ENCODE measurements at regions not wholly inside any gene's neighbourhood (a gene's known extent, or its start where the extent isn't known, plus 50 kb on each side); places are given as distances from the start of the nearest gene placed in this dataset.

DNA sequence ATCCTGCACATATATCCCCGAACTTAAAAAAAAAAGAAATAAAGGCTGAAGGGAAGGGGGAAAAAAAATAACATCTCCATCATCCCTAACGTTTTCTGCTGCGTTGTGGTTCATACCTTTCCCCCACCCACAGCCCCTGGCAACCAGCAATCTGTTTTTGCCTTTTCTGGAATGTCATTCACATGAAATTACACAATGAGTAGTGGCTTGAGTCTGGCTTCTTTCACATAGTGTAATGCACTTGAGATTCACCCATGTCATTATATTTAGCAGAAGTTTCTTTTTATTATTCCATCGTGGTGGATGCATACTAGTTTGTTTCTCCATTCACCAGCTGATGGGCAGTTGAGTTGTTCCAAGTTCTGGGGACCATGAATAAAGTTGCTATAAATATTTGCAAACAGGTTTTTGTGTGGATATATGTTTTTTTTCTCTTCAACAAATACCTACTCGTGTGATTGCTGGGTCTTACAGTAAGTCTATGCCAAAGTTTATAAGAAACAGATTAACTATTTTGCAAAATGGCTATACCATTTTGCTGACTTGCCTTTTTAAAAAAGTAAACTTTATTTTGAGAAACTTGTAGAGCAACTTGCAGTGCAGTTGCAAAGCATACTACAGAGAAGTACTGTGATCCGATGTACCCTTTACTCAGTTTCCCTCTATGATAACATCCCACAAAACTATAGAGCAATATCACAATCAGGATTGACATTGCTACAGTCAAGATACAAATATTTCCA is 322.5 kb downstream of the LPIN1 start:
- no peak overlapping the region for H3K4me3 ChIP-seq
- no peak overlapping the region for H3K27ac ChIP-seq

DNA sequence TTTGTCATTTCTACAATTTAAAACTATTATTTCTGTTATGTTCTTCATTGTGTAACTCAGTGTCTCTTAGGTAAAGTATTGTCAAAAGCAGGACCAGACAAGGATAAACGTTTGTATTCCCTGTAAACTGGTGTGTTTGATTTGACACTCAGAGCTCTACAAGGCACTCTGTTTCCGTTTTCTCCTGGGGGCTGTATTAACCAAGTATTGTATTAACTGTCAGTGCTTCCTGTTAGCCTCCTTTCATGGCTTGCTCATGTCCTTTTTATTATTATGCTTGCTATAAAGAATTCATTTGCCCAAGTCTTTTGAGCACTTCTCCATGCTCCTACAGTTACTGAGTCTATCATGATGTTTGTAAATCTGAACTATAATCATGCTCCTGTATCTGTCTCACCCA is 323.7 kb downstream of the LPIN1 start:
- H3K4me3 ChIP-seq: no peak overlapping the region

DNA sequence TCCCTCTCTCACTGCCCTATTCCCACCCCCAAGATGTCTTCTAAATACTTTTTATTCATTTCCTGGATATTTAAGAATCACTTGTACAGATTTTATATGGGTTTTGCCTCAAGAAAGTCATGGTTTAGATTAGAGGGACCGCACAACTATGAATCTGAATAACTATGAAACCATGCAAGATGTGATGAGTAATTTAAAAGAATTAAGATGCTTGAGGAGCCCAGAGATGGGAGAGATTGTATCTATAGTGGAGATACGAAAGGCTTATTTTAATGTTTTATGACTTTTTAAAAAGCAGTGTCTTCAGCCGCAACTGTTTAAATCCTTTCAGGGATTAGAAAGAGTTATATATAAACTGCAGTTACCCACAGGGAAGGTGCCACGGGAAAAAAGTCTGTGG is 324.1 kb downstream of the LPIN1 start:
- Histone ChIP-seq H3K4me3 (no peak overlapping the region), H3K27ac (no peak overlapping the region)

More for the DNA sequence above, 323.7 kb downstream of the LPIN1 start:
- H3K27ac ChIP-seq: no peak overlapping the region

DNA sequence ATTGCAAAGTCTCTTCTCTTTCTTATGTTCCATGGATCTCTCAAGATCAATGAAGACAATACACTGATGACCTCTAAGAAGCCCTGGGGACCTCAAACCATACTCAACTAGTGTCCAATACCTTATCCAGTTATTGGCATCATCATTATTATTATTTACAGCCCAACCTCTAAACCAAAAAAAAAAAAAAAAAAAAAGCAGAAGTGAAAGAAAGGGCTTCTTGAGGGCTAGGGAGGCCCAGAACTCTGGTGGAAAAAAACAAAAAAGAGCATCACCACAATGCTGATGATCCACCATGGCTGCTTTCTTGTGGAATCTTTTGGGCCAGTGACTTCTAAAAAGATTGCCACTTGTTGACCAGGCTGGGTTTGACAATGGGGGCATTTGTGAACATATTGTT is 324.9 kb downstream of the LPIN1 start:
- H3K4me3 ChIP-seq: no peak overlapping the region
- H3K27ac ChIP-seq: no peak overlapping the region

DNA sequence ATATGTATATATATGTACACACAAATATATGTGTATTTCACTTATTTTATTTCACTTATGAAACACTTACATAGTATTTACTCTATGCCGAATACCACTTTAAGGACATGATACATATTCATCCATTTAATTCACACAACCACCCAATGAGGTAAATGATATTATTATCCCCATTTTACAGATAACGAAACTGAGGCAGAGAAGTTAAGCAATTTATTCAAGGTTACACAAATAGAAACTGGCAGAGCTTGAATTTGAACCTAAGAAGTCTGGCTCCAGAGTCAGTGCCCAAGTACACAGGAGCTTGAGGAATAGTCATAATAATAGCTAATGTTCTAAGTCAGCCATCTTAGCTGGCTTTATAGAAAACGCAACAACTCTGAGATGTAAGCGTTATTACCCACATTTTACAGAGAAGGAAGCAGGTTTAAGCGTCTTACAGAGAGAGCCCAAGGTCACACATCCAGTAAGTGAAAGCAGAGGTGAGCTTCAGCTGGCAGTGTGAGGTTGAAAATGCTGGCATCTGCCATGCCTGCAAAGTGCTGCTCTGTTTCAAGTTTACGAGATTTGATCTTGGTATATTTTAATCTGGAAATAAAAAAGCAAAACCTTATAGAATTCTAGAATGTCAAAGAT is 326.9 kb downstream of the LPIN1 start:
- Histone ChIP-seq H3K27ac (no peak overlapping the region), H3K4me3 (no peak overlapping the region)

DNA sequence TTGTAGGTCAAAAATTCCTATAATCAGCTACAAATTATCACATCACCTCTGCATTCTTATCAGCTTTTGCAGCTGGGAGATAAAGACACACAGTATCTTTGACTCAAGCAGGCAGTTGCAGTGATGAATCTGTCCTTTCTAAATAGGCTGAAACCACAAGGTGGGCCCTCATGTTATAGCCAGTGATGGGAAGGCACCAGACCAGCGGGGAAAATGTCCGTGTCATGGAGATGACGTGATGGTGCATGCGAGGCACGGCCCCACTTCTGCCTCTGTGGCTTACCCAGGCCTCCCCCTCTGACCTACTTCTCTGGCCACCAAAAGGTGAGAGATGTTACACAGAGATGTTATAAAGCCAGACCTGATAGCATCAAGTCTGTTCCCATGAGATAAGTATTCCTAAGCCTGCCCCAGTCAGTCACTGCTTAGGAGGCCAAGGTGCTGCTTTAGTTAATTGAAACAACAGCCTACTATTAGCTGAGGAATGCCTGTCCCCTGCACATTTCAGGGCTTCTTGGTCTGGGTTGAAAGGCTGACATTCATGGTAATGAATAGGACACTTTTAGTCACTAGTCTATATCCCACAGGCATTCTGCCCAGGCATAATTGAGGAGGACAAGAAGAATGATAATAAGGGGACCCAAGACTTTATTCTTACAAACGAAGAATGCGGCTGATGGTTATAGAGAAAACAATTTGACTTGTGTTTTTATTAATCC is 327.9 kb downstream of the LPIN1 start:
- no peak overlapping the region for H3K27ac ChIP-seq
- H3K4me3 ChIP-seq: no peak overlapping the region

DNA sequence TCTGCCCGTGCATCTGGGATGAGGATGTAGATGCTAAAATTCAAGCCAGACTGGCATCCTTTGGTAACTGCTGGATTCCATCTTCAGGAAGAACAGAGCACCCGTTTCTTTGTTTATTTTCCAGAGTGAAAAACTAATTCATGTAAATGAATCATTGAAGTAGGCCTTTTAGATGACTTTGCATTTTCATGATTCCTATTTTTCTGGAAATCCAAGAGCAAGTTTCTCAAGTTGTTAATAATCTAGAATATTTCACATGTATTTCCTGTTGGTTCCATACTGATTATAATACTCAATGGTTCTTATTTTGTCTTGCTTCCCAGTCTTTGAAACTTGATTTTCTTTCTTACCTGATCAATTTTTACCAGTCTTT is 328.4 kb downstream of the LPIN1 start:
- no peak overlapping the region for H3K27ac ChIP-seq

DNA sequence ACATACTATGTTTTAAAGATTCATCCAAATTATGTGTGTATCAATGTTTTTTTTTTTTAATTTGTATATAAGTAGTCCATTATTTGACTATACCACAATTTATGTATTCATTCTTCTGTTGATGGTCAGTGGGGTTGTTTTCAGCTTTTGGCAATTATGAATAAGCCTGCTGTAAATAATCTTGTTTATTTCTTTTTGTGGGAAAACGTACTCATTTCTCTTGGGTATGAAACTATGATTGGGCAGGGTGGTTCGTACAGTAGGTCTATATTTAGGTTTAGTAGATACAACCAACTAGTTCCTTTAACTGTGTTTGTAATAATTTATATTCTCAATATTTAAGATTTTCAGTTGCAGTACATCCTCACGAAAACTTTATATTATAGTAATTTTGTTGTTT is 329.2 kb downstream of the LPIN1 start:
- Histone ChIP-seq H3K27ac (no peak overlapping the region), H3K4me3 (no peak overlapping the region)

More for the DNA sequence above, 328.4 kb downstream of the LPIN1 start:
- H3K4me3 ChIP-seq: no peak overlapping the region

DNA sequence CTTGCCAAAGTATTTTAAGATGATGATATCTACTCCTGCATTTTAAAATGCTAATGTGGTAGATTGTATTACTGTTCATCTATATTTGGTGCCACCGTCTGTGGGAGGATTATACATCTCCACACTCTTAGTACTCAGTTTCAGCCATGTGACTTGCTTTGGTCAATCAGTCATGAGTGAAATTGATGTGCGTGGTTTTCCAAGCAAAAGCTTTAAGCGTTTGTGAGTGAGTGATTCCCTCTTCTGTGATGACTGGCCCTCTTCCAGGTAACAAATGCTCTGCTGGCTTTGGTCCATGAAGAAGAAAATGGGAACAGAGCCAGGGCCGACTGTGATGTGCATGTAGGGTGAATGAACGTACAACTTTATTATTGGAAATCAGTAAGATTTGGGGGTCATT is 330.4 kb downstream of the LPIN1 start:
- no peak overlapping the region for H3K27ac ChIP-seq
- H3K4me3 ChIP-seq: no peak overlapping the region

DNA sequence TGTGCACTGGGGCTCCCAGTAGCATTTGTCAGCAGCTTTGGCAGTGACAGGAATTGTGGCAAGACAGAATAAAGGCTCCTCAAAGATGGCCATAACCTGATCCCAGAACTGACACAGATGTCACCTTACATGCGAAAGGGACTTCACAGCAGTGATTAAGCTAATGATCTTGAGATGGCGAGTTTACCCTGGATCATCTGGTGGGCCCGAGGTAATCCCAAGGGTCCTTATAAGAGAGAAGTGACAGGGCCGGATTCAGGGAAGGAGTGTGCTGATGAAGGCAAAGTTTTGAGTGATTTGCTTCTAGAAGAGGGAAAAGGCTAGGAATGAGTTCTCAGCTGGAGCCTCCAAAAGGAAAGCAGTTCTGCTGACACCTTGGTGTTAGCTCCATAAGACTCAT is 333.9 kb downstream of the LPIN1 start:
- no peak overlapping the region for H3K27ac ChIP-seq
- H3K4me3 ChIP-seq: no peak overlapping the region

DNA sequence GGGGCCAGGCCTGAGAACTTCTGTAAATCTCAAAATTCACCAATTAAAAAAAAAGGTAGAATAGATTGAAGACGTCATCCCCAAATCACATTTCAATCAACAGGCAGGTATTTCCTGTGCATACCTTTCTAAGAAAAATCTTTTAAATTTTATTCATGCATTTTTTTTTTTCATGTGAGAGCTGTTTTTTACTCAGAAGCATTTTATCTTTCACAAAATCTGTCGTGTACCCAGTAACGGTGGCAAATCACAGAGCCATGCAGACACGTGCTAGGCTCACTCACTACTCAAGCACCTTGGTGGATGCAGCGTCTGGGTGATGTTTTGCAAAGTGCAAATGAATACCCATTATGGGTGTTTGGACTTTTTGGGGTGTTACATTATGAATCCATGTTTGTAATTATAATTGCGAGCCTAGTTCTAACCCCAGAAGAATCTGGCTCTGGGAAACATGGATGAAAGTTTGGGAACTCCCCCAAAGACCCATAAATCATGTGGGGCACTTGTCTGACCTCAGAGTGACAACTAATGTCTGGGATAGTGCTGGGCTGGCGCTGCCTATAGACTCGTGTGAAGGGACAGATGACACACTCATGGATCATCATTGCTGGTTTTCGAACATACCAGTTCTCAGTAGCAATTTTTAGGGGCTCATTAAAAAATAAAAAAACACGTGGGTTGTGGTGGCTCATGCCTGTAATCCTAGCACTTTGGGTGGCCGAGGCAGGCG is 335.2 kb downstream of the LPIN1 start:
- no peak overlapping the region for H3K4me3 ChIP-seq

DNA sequence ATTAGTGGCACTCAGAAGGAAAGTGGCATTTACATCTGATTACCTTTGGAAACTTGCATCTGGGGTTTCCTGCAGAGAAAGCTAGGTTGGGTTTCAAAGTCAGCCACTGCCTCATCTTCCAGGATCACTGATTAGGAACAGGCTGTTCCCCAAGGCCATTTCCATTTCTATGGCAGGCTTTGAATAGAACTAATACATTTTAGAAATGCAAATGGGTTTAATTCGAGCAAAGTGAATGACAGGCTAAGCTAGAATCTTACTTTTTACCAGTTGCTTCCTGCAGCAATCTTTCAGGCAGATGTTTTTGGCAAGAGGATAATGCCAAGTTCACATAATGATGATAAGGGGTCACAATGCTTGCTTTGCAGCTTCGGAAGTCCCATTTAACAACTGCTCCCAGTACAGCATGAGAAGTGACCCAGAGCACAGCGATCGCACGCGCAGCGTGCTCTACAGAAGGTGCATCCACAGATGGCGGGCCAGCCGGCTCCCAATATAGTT is 336.7 kb downstream of the LPIN1 start:
- H3K27ac ChIP-seq: no peak overlapping the region
- no peak overlapping the region for H3K4me3 ChIP-seq

More for the DNA sequence above, 335.2 kb downstream of the LPIN1 start:
- H3K27ac ChIP-seq: no peak overlapping the region

DNA sequence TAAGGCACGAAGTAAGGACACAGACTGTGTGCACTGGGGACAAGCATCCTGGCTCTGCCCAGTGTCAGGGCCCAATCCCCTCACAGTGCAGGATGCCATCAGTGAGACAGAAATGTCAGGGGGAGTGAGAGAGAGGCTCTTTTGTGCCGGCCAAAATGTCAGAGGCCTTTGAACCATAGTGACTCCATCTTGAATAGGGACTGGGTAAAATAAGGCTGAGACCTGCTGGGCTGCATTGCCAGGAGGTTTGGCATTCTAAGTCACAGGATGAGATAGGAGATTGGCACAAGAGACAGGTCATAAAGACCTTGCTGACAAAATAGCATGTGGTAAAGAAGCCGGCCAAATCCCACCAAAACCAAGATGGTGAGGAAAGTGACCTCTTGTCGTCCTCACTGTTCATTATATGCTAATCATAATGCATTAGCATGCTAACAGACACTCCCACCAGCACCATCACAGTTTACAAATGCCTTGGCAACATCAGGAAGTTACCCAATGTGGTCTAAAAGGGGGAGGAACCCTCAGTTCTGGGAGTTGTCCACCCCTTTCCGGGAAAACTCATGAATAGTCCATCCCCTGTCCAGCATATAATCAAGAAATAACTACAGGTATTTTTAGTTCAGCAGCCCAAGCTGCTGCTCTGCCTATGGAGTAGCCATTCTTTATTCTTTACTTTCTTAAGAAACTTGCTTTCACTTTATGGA is 337.4 kb downstream of the LPIN1 start:
- Histone ChIP-seq H3K27ac (no peak overlapping the region), H3K4me3 (no peak overlapping the region)

DNA sequence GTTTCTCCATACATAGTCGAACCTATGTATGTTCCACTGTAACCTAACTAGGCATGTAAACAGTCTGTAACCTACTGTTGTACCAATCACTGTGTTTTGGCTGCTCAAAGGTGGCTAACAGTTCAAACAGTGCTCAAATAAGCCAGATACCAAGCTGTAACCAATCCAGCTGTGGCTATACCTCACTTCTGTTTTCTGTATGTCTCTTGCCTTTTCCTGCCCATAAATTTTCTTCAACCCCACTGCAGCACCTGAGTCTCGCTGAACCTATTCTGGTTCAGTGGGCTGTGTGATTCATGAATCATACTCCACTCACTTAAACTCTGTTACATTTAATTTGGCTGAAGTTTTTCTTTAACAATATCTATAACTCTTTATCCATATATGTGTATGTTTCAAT is 340.7 kb downstream of the LPIN1 start:
- Histone ChIP-seq H3K4me3 (no peak overlapping the region), H3K27ac (no peak overlapping the region)

DNA sequence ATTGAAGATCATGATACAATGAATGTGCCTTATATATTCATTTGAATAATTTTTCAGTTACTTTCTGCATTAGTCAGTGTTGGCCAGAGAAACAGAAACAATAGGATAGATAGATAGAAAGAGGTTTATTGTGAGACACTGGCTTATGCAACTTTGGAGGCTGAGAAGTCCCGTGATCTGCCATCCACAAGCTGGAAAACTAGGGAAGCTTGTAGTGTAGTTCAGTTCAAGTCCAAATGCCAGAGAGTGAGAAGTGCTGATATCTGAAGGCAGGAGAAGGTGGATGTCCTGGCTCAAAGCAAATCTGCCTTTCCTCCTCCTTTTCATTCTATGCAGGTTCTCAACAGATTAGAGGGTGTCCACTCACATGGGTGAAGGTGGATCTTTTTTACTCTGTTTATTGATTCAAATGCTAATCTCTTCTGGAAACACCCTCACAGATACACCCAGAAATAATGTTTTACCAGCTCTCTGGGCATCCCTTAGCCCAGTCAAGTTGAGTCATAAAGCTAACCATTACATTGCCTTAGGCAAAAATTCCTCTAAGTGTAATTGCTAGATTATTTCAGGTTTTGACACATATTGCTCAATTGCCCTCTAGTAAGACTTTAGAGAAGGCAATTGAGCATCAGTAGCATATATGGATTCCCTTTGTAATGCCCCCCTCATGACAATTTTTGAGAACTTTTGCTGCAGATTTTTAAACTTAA is 341.4 kb downstream of the LPIN1 start:
- Histone ChIP-seq H3K4me3 (no peak overlapping the region), H3K27ac (no peak overlapping the region)

DNA sequence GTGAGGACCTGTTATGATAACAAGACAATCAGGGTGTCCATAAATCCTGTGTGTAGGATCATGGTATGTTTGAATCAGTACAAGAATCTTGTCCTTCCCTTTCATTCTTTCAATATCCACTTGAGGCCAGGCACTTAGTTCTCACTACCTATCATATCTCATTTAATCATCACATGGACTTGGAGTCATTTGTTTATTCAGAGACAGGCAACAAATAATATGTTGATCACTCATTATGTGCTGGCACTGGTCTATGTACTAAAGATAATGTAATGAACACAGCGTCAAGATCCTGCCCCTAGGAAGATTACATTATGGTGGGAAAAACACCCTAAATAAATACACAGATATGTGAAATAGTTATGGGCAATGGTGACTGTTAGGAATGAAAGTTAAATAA is 342.6 kb downstream of the LPIN1 start:
- H3K27ac ChIP-seq: no peak overlapping the region
- no peak overlapping the region for H3K4me3 ChIP-seq

DNA sequence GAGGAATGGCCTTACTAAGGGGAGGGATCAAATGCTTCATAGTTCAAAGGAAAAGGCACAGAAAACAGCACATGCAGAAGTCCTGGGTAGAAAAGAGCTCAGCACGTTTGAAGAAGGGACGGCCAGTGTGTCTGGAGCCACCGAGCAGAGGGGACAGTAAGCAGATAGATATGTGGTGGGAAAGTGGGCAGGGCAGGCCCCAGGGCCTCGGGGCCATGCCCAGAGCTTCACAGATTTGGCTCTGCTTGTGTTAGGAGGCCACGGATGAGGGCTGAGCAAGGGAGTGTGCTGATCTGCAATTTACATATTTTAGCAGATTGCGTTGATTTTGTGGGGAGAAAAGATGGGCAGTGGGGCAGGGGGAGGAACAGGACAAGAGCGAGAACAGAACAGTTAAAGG is 343.1 kb downstream of the LPIN1 start:
- no peak overlapping the region for H3K4me3 ChIP-seq

DNA sequence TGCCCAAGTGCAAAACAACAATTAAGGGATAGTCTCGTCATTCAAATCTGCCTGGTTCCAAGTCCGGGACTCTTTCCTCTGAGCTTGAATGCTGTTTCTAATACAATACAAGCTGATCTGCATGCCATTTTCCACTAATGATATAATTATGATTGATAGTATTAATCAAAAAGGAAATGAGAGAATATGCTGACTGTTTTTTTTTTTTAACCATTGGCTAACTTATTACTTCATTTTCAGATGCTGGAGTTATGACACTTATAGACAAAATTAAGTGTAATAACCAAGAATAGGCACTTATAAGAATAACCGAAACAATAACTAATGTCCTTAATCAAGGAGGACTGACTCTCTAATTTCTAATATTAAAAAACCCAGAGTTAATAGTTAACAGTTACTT is 343.6 kb downstream of the LPIN1 start:
- no peak overlapping the region for H3K27ac ChIP-seq
- H3K4me3 ChIP-seq: no peak overlapping the region

More for the DNA sequence above, 343.1 kb downstream of the LPIN1 start:
- no peak overlapping the region for H3K27ac ChIP-seq

DNA sequence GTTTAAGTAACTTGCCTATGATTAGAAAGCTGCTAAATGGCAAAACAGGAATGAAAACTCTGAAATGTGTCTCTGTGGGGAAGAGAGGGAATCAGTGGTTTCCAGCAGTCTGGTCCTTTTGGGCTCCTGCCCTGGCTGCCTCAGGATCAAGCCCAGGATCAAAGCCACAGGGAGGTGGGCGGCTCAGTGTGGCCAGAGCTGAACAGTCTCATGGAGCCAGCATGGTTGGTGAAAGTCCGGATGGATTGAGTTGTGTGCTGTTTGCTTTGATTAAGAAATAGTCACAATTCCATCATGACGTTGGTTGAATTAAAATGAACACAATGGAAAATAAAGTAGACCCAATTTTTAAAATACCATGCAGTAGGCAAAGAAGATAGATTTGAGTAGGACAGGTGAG is 344.2 kb downstream of the LPIN1 start:
- H3K4me3 ChIP-seq: no peak overlapping the region
- H3K27ac ChIP-seq: no peak overlapping the region

Data from skin epidermis (tissue), 12 donors.